Panc1 (cell line): ENCODE measurements at regions not wholly inside any gene's neighbourhood (a gene's known extent, or its start where the extent isn't known, plus 50 kb on each side); places are given as distances from the start of the nearest gene placed in this dataset.

Source experiments
- CTCF ChIP-seq: fragments of 450-650 bp; IDR thresholded peaks from 2 replicates; pipeline ENCODE4 v1.5.1; 2017; ENCODE audit warnings: mild to moderate bottlenecking
- POLR2AphosphoS5 ChIP-seq: IDR thresholded peaks from 2 replicates; pipeline ENCODE4 v1.6.1; 2012; ENCODE audit warnings: mild to moderate bottlenecking, low read depth, low read length, moderate library complexity
- REST ChIP-seq, 2 experiments: IDR thresholded peaks; 2 replicates each; pipeline ENCODE4 v1.6.1; 2011 to 2012; ENCODE audit warnings: low read depth in 2 of 2, control low read depth in 1 of 2, low read length in 1 of 2, mild to moderate bottlenecking in 1 of 2, moderate library complexity in 1 of 2; ENCODE audit not compliant: insufficient read depth in 1 of 2
- TCF7L2 ChIP-seq: IDR thresholded peaks from 2 replicates; pipeline ENCODE4 v1.6.1; 2011; ENCODE audit warnings: mild to moderate bottlenecking, low read depth, low read length, inconsistent platforms

GRCh38 chr4:104890598-104891275, 255.9 kb upstream of the TET2 start:
- TF ChIP-seq CTCF (no peak), POLR2AphosphoS5 (no peak), REST (IDR thresholded peaks at IDR 0.05; ENCODE audit: insufficient read depth in 1 of 2, low read depth in 2 of 2, low read length in 1 of 2) (no peak), TCF7L2 (no peak)
